Left ventricle myocardium inferior (tissue), 1 donor: ENCODE measurements at regions not wholly inside any gene's neighbourhood (a gene's known extent, or its start where the extent isn't known, plus 50 kb on each side); places are given as distances from the start of the nearest gene placed in this dataset.

ENCODE experiments used
- DNase-seq: peaks from one replicate; pipeline ENCODE4 v3.0.0-alpha.2; 2020
- H3K27ac ChIP-seq: fragments of 200-600 bp; replicated peaks from 2 replicates; pipeline ENCODE4 v1.8.0; 2021
- H3K27me3 ChIP-seq: fragments of 200-600 bp; 2 replicates; pipeline ENCODE4 v1.8.0; 2021; ENCODE audit warnings: low read depth
- H3K36me3 ChIP-seq: fragments of 200-600 bp; 2 replicates; pipeline ENCODE4 v1.8.0; 2021
- H3K4me1 ChIP-seq: fragments of 200-600 bp; 2 replicates; pipeline ENCODE4 v1.8.0; 2021
- H3K4me3 ChIP-seq: fragments of 200-600 bp; 2 replicates; pipeline ENCODE4 v1.8.0; 2021; ENCODE audit warnings: mild to moderate bottlenecking, moderate library complexity
- H3K9me3 ChIP-seq: fragments of 200-600 bp; replicated peaks from 2 replicates; pipeline ENCODE4 v1.8.0; 2021
- CTCF ChIP-seq: fragments of 200-600 bp; IDR thresholded peaks from 2 replicates; pipeline ENCODE4 v1.8.0; 2021; ENCODE audit warnings: antibody characterized with exemption, mild to moderate bottlenecking, borderline replicate concordance
- intact Hi-C: fragments of 100-400 bp; cut with micrococcal nuclease; formaldehyde crosslinking; loops from one replicate; pipeline ENCODE4 v1.11.0; 2022
- donor health status: DM: no; HTN: yes; CAD: no; lungs with severe emphysema.

DNA sequence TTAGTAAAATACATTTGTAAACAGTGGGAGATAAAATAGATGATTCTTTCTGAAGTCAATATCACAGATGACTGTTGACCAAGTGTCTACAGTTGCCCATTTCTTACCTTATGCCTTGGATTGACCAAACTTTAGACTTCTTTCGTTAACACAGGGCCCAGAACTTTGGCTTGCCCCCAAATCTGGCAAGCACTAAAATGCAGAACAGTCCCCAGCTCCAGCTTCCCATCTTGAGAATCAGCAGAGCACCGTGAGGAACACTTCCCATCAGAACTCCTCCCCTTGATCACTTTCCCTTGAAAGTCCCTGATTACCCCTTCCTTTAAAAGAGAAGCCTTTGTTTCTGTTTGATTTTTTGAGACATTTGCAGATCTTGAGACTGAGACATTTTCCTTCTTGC lies 1039.9 kb downstream of the TLE1 start:
- peak overlapping the region; percentile 48 for H3K27ac ChIP-seq
- no peaks in the 10 kb centered on the region for H3K27me3 ChIP-seq
- TF ChIP-seq CTCF = no peak
- no peak for DNase-seq
- H3K9me3 ChIP-seq = peaks cover 8% of the 10 kb centered on the region
- intact Hi-C loops = no loop called here
- no peak overlapping the region for H3K4me3 ChIP-seq
- no peaks in the 10 kb centered on the region for H3K36me3 ChIP-seq
- no peaks in the 10 kb centered on the region for H3K4me1 ChIP-seq

GRCh38 chr9:80649001-80649420 lies 1040.3 kb downstream of the TLE1 start:
- no peaks in the 10 kb centered on the region for H3K36me3 ChIP-seq
- intact Hi-C loops = no loop called here
- H3K4me3 ChIP-seq = no peak overlapping the region
- H3K27me3 ChIP-seq = no peaks in the 10 kb centered on the region
- no peak for TF ChIP-seq CTCF
- peak overlapping the region; percentile 48 for H3K27ac ChIP-seq
- DNase-seq = no peak
- H3K9me3 ChIP-seq = peaks cover 8% of the 10 kb centered on the region
- H3K4me1 ChIP-seq = no peaks in the 10 kb centered on the region

DNA sequence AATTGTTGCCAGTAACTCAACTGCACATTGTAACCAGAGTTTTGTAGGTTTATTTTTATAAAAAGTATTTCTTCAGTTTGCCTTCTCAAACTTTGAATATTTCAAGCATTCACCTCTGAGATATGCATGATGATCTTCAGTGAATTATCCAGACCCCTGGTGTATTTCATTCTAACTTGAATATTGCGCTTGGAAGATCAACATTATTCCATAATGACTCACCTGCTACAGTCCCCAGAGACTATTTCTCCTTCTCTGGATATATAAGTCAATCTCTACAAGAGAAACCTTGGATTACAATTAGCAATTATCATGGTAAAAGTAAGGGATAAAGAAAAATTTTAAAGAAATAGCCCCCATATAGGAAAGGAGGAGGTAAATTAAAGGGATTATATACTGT lies 1041.0 kb downstream of the TLE1 start:
- no peak overlapping the region for H3K4me3 ChIP-seq
- no peaks in the 10 kb centered on the region for H3K4me1 ChIP-seq
- no peaks in the 10 kb centered on the region for H3K27me3 ChIP-seq
- intact Hi-C loops = no loop called here
- no peaks in the 10 kb centered on the region for H3K36me3 ChIP-seq
- H3K9me3 ChIP-seq = peaks cover 4% of the 10 kb centered on the region
- TF ChIP-seq CTCF = no peak
- H3K27ac ChIP-seq = peak overlapping the region; percentile 27
- no peak for DNase-seq

DNA sequence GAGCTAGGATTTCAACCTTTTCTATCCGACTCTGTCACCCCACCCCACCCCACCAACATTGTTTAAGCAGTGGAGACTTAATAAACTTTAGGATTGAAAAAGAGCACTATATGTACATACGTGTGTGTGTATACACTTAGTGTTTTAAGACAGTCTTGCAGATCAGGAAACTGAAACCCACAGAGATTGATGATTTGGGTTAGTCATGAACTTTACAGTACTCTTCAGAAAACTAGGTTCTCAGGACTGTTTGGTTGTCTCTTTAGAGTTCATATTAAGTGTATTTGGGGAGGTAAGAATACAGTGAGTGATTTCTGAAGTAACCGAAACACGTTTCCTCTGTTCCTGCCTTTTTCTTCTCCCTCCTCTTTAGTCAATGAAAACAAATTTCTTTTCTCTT lies 1043.1 kb downstream of the TLE1 start:
- Histone ChIP-seq H3K36me3 (no peaks in the 10 kb centered on the region), H3K4me3 (no peak overlapping the region), H3K27me3 (no peaks in the 10 kb centered on the region), H3K4me1 (no peaks in the 10 kb centered on the region), H3K9me3 (no peaks in the 10 kb centered on the region), H3K27ac (no peak overlapping the region)
- intact Hi-C loops = no loop called here
- no peak for DNase-seq
- TF ChIP-seq CTCF = no peak

DNA sequence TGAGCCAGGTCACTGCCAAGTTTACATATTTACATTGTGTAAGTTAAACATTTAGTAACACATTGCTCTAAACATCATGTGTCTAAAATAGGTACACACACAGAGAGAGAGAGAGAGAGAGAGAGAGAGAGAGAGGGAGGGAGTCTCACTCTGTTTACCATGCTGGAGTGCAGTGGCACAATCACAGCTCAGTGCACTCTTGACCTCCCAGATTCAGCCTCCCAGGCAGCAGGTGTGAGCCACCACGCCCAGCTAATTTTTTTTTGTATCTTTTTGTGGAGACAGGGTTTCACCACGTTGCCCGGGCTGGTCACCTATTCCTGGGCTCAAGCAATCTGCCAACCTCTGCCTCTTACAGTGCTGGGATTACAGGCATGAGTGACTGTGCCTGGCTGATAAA lies 1045.3 kb downstream of the TLE1 start:
- no peaks in the 10 kb centered on the region for H3K36me3 ChIP-seq
- H3K27me3 ChIP-seq = no peaks in the 10 kb centered on the region
- no peak for DNase-seq
- no peak overlapping the region for H3K4me3 ChIP-seq
- H3K27ac ChIP-seq = no peak overlapping the region
- no peaks in the 10 kb centered on the region for H3K4me1 ChIP-seq
- H3K9me3 ChIP-seq = no peaks in the 10 kb centered on the region
- intact Hi-C loops = no loop called here
- no peak for TF ChIP-seq CTCF

GRCh38 chr9:80635065-80635464 lies 1054.3 kb downstream of the TLE1 start:
- H3K9me3 ChIP-seq = peaks cover 32% of the 10 kb centered on the region

More at GRCh38 chr9:80635065-80635464, 1054.3 kb downstream of the TLE1 start:
- DNase-seq = no peak
- Histone ChIP-seq H3K27me3 (no peaks in the 10 kb centered on the region), H3K36me3 (no peaks in the 10 kb centered on the region), H3K27ac (no peak overlapping the region), H3K4me1 (no peaks in the 10 kb centered on the region), H3K4me3 (no peak overlapping the region)
- no peak for TF ChIP-seq CTCF
- intact Hi-C loops = loop anchor here (10.0 kb wide), 1 partner anchor 1990 kb away; no protein-coding TSS in a partner anchor
